NCI-H187 treated with DMSO at 0.1 percent for 48 hours (cell line): ENCODE measurements at regions not wholly inside any gene's neighbourhood (a gene's known extent, or its start where the extent isn't known, plus 50 kb on each side); places are given as distances from the start of the nearest gene placed in this dataset.

Source experiments
- DNase-seq: peaks from one replicate; lab custom pipeline; 2025; lab: John Stamatoyannopoulos, UW

DNA sequence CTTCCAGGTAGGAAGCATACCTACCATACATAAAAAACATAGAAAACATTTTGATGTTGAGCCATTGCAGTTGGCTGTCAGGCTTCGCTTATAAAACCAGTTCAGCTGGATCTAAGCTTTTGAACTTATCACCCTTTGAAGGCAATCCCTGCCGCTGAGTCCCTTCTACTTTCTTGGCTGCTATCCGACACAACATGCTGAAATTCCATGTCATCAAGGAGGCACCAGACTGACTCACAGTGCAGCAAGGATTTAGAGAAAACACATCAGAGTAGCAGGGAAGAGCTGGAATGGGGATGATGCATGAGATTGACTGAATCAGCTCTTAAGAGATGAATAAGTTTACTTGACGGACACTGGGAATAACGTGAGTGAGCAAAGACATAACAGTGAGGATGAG, 135.0 kb upstream of the MAN1A1 start:
- no peak for DNase-seq

GRCh38 chr6:119483908-119484307, 134.3 kb upstream of the MAN1A1 start:
- no peak for DNase-seq

GRCh38 chr6:119482850-119483285, 133.3 kb upstream of the MAN1A1 start:
- DNase-seq, result no peak

DNA sequence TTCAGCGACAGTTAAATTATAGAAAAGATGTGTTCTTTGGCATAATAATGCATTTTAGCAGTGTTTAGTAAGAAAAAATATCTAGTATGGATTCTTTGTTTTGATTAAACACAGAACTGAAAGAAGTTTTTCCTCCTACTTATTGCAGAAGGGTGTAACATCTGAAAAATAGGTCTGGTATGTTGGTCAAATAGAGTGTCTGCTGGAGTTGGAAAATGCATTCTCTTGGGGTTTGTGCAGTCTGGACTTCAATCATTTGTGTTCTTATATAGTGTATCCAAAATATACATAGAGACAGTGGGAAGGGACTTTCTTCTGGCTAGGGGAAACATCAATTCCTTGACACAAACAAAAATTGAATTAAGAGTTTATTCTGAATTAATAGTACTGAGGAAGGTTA, 132.4 kb upstream of the MAN1A1 start:
- DNase-seq, result no peak

DNA sequence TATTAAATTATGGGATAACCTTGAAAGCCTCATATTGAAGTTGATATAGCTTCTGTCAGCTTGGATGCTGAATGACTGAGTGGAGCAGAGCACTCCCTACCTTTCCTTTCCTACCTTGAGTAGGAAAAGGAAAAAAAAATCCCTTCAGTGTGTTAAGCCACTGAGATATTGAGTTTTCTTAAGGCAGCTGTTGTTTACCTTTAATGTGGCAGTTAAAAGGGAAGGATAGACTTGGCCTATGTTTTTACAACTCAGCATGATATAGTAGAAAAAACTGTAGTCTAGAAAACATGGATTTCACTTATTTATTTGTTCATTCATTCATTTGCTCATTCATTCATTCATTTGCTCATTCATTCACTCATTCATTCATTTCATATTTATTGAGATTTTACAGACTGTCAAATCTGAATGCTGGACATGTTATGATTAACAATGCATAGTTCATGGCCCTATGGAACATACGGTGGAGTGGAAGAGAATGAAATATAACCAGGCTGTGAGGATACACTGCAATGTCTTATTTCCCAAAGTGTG, 131.5 kb upstream of the MAN1A1 start:
- no peak for DNase-seq

DNA sequence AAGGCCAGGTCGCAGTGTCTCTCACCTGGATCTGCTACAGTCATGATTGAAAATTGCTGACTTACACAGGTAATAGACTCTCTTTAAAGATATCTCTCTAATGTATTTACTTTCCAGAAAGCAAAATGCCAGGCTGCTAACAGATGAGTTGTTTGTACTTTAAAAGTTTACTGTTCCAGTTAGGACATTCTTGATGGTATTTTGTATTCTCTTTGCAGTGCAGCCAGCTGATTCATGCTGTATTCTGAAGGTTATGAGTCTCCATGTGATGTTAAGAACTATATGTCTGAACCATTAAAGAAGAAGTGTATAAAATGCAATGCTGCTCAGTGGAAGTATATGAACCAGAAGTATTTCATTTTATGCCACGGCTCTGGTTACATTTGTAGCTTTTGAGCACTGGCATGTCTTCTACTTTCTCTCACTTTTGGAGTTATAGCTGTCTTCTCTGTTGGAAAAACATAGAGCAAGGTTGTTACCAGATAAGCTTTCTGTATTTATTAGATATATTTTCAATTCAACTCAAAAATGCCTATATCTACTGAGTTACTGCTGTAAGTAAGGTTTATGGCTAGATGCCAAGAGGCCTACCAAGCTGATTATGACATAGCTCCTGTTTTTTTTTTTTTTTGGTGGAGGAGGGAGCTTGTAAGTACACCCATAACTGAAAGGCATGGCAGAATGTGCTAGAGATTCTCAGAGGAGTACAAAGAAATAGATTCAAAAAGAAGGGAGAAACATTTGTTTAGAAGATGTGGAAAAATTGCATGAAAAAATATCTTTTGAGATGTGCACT, 130.5 kb upstream of the MAN1A1 start:
- no peak for DNase-seq

GRCh38 chr6:119476554-119476953, 127.0 kb upstream of the MAN1A1 start:
- DNase-seq, result no peak

DNA sequence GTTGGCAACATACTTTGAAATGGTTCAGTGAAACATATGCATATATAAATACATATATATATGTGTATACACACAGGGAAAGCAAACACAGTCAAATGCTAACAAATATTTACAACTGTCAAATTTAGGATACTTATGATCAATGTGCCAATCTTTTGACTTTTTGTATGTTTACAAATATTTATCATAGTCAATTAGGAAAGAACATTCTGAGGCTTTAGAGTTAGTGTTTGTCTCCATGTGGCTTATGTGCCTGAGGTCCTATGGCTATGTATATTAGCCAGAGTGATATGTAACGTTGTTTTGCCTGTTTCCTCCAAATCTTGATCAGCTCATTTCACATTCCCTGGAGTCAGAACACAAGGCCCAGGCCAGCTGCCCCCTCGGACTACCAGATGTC, 126.5 kb upstream of the MAN1A1 start:
- no peak for DNase-seq

- no peak for DNase-seq
These were observed 121.5 kb upstream of the MAN1A1 start for GRCh38 chr6:119470893-119471542.

DNA sequence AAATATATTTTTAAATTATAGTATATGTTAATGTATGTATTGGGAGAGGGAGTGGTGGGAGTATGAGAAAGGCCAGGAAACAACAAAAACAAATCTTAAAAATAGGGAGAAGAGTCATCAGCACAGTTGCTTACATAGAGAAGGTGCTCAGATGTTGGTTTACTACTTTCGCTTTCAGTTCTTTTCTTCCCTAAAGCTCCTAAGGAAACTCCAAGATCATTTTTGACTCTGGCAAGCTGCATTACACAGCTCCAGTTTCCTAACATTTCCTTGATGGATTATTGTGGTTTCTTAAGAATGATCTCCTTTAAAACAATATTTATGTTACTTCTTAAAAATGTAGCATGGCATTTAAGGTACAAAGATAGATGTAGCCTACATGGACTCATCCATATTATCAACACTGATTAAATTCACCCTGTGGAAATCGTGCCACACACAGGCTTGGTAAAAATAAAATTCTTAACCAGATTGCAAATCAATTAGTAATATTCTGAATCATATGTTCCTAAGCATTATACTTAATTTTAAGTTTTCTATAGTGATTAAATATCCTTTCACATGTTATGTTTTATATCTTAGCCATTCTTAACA, 118.0 kb upstream of the MAN1A1 start:
- no peak for DNase-seq

DNA sequence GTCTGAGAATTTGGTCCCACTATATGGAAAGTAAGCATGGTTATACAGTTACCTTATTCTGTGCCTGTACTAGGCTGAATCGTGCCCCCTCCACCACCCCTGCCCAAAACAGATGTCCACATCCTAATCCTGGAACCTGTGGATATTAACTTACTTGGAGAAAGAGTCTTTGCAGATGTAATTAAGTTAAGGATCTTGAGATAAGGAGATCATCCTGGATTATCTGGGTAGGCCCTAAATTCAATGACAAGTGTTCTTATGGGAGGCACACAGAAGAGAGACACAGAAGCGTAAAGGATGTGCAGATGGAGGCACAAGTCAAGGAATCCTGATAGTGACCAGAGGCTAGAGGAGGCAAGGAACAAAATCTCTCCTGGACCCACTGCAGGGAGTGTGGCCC, 116.7 kb upstream of the MAN1A1 start:
- no peak for DNase-seq

GRCh38 chr6:119463081-119463626, 113.6 kb upstream of the MAN1A1 start:
- no peak for DNase-seq

- no peak for DNase-seq
These were observed 111.6 kb upstream of the MAN1A1 start for GRCh38 chr6:119461187-119461586.

DNA sequence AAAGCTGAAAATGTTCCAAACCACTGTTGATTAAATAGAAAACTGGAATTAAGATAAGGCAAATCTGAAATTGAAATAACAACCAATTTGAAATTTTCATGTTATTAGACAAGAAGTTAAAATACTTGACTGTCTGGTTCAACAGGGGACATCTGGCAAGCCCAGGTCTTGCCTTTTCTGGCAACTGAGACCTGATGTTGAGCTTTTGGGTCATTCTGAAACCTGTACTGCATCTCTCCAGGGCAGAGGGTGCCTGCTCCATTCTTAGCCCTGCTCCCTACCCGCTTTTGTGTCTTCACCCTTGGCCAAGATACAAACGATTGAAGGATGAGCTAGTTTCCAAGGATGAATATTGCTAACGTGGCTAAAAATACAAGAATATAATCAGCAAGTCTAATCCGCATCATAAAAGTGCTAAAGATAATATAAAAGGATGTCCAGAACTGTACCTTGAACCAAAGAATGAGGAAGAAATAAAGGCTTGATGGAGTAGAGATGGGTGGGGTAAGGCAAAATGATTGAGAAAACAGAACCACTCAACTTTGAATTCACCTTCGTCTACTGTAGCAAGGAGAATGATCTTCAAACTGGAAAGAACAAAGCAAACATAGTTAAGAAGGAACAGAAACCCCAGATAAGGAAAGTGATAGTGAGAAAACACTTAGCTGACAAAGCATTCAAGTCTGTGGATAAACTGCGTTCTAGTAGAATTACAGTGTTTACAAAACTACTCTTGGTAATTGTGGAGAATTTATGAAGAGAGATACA, 109.8 kb upstream of the MAN1A1 start:
- DNase-seq, result no peak

DNA sequence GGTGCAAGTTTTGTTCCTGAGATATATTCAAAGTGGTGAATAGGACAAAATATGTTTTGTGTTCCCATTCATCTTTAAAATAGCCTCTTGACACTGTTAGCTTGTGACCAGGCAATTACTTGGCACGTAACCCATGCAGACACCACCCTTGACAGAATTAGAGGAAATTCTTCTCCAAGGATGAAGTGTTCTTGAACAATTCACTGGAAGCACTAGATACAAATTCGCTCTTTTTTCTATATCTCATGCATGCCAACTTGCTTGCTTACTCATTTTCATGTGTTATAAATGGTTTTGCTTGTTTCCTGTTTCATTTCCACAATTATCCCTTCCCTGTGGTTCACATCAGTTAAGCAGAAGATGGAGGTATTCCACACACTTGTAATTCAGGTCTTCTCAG, 105.2 kb upstream of the MAN1A1 start:
- DNase-seq, result no peak

DNA sequence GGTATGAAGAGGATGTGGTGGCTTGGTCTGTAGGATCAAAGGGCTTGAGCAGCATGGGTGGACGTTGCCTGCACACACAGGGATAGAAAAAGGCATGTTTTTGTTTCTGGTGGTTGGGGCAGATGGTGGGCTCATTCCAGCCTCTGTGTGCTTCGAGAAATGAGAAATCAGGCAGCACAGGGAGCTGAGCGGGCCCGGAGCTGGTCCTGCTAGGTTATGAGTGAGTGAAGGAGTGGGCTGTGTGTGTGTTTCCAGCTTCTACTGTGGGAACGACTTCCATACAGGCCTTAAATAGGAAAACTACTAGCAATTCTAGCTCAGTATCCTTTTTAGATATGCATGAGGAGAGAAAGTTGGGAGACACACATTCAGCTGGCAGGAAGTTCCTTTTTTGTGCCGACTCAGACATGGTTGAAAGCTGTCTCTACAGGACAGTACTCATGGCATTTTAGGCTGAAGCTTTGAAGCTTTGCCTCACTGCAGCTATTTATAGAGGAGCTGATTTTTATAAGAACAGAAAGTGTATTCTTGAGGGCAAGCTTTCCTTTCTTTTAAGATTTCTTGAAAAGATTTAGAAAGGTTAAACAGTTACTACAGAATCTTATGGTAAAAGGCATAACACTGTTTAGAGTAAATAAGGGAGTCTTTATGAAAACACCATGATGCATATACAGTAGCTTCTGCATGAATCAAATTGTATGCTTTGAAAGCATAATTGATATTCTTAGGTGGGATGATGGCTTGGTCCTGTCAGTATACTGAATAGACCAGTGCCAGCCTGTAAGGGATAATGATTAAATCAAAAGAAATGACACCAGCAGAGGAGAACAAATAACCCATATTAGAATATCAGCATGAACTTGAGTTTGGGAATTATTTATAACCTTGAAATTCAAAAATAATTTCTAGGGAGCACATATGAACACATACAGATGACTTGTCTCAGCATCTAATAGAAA, 104.0 kb upstream of the MAN1A1 start:
- DNase-seq, result no peak

DNA sequence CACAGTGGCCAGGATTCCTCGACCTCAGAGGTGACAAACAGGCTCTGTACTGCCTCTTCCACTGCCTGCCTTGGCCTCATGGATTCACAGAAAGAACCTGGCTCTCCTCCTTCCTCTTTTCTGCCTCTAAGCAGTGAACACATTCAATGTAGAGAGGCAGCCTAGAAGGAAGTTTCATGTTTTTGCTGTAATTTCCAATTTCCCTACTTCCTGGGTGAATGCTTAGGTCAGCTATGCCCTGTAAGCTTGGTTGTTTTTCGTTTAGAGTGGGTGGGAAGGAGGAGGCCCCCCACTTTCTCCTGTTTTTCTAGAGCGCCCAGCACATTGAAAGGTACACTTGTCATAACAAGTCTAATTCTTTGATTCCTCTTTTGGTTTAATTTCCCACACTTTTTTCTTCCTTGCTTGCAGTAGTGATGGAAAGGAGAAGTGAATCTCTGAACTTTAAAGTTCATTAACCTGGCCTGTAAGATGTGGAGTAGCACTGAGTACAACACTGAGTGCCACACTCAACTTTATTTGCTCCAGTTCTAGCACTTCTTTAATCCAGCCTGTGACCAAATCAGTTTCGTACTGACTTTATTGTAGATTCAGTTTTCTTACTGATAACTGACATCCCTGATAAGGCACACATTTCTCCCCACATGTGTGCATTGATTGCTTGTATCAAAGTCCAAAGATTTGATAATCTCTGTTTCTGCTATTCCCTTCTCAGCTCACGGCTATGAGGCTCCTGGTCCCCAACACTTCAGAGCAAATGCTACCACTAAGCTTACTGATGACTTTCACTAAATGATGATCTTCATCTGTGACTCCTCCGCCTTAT, 100.0 kb upstream of the MAN1A1 start:
- DNase-seq, result no peak

GRCh38 chr6:119447921-119448320, 98.4 kb upstream of the MAN1A1 start:
- no peak for DNase-seq

GRCh38 chr6:119446609-119447008, 97.0 kb upstream of the MAN1A1 start:
- no peak for DNase-seq

DNA sequence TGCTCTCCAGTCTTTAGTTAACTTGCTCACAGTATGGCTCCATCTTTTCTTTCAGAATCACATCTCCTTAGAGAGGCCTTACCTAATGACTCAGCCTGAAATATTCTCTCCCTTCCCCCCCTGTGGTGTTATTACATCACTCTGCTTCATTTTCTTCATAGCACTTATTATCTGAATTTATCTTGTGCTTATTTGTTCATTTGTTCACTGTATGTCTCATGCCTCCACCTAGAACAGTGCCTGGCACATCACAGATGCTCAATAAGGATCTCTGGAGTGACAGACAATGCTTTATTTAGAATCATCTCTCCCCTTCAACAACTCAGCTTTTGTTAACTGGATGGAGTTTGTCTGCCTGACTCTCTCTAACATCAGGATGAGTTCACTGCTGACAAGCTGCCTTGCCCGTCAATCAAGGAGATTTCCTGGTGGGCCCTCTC, 96.6 kb upstream of the MAN1A1 start:
- DNase-seq, result no peak
